ENCODE measurements at regions not wholly inside any gene's neighbourhood (a gene's known extent, or its start where the extent isn't known, plus 50 kb on each side); places are given as distances from the start of the nearest gene placed in this dataset.

DNA sequence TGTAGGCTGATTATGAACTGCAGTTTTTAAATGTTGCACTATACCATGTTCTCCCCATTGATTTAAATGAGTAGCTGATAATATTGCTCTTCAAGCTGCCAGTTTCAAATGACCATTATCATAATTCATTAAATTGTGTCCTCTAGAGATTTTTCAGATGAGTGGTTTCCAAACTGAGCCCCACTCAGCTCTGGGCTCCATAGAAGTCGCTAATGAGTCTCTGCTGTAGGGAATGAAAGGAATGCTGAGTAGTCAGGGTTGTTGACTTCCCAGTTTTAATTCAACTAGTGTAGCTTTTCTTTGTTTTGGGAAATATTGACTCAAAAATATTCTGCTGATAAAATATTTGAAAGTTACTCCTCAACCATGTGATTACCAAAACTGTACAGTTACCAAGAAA is 1081.1 kb downstream of the ARAP2 start:
- DNase-seq (ENCODE audit: low read depth), result no peak
- TF ChIP-seq, protein P1, sequence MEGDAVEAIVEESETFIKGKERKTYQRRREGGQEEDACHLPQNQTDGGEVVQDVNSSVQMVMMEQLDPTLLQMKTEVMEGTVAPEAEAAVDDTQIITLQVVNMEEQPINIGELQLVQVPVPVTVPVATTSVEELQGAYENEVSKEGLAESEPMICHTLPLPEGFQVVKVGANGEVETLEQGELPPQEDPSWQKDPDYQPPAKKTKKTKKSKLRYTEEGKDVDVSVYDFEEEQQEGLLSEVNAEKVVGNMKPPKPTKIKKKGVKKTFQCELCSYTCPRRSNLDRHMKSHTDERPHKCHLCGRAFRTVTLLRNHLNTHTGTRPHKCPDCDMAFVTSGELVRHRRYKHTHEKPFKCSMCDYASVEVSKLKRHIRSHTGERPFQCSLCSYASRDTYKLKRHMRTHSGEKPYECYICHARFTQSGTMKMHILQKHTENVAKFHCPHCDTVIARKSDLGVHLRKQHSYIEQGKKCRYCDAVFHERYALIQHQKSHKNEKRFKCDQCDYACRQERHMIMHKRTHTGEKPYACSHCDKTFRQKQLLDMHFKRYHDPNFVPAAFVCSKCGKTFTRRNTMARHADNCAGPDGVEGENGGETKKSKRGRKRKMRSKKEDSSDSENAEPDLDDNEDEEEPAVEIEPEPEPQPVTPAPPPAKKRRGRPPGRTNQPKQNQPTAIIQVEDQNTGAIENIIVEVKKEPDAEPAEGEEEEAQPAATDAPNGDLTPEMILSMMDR (IDR thresholded peaks at IDR 0.05; ENCODE audit: insufficient read depth, low read depth, low read length), result no peak
- H3K4me3 ChIP-seq (ENCODE audit: low read depth, low read length), result no peak overlapping the region

DNA sequence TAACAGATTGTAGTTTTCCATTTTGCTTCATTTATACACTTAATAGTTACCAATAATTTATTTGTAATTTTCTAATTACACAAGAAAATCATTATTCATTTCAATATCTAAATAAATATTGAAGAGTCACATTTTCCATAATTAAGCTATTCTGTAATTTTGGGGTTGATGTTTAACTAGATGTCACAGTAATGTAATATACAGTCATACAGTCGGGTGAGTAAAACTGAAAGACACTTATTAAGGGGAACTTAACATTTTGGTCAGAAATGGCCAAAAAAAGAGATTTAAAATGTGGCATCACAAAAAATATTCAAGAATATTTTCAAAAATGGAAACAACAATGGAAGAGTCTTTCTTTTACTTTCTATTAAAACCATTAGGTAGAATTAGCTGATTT is 1080.3 kb downstream of the ARAP2 start:
- TF ChIP-seq, protein P1 (IDR thresholded peaks at IDR 0.05; ENCODE audit: insufficient read depth, low read depth, low read length), result no peak
- no peak for DNase-seq (ENCODE audit: low read depth)
- no peak overlapping the region for H3K4me3 ChIP-seq (ENCODE audit: low read depth, low read length)

DNA sequence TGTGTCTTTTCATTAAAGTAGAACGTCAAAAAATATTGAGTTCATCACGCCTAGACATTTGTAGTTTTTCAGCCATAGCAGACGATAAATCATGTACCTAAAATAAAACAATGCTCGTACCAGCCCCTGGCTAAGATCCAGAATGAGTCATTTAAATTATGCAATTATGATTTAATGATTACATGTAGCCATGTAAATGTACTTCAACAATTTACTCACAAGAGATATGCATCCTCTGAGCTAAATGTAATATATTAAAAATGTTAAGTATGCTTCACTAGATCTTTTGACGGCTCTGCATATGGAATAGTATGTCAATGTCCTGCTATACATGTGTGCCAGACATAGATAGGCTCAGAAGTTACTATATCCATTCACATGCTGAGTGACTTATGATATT is 1077.8 kb downstream of the ARAP2 start:
- H3K4me3 ChIP-seq (ENCODE audit: low read depth, low read length), result no peak overlapping the region
- TF ChIP-seq, protein P1 (IDR thresholded peaks at IDR 0.05; ENCODE audit: insufficient read depth, low read depth, low read length), result no peak
- DNase-seq (ENCODE audit: low read depth), result no peak

- no peak for DNase-seq (ENCODE audit: low read depth)
- TF ChIP-seq, protein P1 (IDR thresholded peaks at IDR 0.05; ENCODE audit: insufficient read depth, low read depth, low read length), result no peak
- no peak overlapping the region for H3K4me3 ChIP-seq (ENCODE audit: low read depth, low read length)
Measured at GRCh38 chr4:35167385-35167784, 1076.9 kb downstream of the ARAP2 start.

DNA sequence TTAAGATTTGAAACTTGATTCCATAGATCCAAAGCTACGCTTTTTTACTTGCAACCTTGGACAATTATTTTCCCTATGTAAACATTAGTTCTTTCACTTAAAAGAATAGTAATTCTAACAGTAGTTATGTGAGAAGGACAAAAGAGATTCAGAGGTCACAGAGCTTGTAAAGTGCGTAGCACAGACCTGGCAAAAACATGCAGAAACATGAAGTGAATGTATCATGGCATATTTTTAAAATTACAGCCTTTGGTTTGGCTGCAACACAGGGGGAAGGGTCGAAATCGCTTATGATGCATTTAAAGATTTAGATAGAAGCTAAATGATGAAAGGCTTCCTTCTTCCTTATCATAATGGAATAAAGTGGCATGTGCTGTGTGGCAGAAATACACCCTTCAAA is 1068.8 kb downstream of the ARAP2 start:
- H3K4me3 ChIP-seq (ENCODE audit: low read depth, low read length), result no peak overlapping the region
- TF ChIP-seq, protein P1 (IDR thresholded peaks at IDR 0.05; ENCODE audit: insufficient read depth, low read depth, low read length), result no peak
- DNase-seq (ENCODE audit: low read depth), result no peak

- H3K4me3 ChIP-seq (ENCODE audit: low read depth, low read length), result no peak overlapping the region
- TF ChIP-seq, protein P1 (IDR thresholded peaks at IDR 0.05; ENCODE audit: insufficient read depth, low read depth, low read length), result no peak
- DNase-seq (ENCODE audit: low read depth), result no peak
Measured at GRCh38 chr4:35175894-35176293, 1068.4 kb downstream of the ARAP2 start.

GRCh38 chr4:35182451-35182850 is 1061.9 kb downstream of the ARAP2 start:
- no peak for DNase-seq (ENCODE audit: low read depth)
- no peak overlapping the region for H3K4me3 ChIP-seq (ENCODE audit: low read depth, low read length)
- TF ChIP-seq, protein P1 (IDR thresholded peaks at IDR 0.05; ENCODE audit: insufficient read depth, low read depth, low read length), result no peak
